Activated effector memory CD4-positive, alpha-beta T cell treated with Interleukin-2 at 50 U/mL for 16 hours (primary cell): ENCODE measurements at regions not wholly inside any gene's neighbourhood (a gene's known extent, or its start where the extent isn't known, plus 50 kb on each side); places are given as distances from the start of the nearest gene placed in this dataset.
"Not testable (repeated sequence)": the region's sequence is repeated elsewhere in the genome, so short reads cannot be mapped to it uniquely, and the experiment has no call there.

Experiments
- DNase-seq: peaks from one replicate; pipeline ENCODE4 v3.0.0-alpha.2; 2020

- no peak for DNase-seq
Measured at GRCh38 chr4:26181616-26182015, 139.2 kb upstream of the RBPJ start.

DNA sequence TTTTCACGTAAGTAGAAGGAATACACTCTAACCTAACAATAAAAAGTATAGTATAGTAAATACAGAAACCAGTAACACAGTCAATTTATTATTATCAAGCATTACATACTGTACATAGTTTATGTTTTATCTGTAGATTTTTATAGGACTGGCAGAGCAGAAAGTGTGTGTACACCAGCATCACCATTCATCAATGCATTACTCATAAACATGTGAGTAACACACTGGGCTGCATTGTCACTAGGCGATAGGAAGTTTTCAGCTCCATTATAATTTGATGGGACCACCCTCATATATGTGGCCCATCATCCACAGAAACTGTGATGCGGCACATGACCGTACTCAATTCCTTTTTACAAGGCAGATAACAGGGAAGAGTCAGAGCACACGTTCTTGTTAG lies 137.8 kb upstream of the RBPJ start:
- no peak for DNase-seq

- DNase-seq, result no peak
Measured at GRCh38 chr4:26185436-26185835, 135.4 kb upstream of the RBPJ start.

GRCh38 chr4:26191353-26191752 lies 129.5 kb upstream of the RBPJ start:
- no peak for DNase-seq

- DNase-seq, result no peak
Measured at GRCh38 chr4:26192899-26193869, 127.6 kb upstream of the RBPJ start.

DNA sequence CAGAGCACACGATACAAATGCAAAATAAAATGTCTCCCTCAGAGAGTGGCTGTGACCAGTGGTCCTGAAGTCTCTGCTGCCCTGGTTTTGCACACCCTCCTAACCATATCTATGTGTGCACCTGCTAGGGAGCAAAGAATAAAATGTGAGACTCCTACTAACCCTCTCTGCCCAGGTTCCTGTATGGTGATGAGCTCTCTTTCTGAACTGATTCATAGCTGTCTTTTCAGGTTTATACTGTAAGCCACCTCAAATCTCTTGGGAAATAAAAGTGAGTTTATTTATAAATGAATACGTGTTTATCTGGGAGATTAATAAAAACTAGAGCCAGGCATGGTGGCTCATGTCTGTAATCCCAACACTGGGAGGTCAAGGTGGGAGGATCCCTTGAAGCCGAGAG lies 126.0 kb upstream of the RBPJ start:
- no peak for DNase-seq

DNA sequence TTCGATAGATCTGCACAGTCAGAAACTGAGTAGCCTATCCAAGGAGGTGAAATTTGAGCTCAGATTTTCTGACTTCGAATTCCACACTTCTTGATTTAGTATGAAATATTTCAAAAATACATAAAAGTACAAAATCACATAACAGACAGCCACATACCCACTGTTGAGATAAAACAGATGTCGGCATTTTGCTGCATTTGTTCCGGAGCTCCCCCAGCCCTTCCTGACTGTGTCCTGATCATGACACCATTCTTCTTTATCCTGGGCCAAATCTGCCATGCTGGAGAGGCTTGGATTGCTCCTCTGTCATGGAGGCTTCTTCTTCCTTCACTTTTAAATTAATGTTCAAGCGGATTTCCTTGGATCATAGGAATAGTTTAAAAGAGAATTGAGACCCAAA lies 124.2 kb upstream of the RBPJ start:
- DNase-seq, result no peak

DNA sequence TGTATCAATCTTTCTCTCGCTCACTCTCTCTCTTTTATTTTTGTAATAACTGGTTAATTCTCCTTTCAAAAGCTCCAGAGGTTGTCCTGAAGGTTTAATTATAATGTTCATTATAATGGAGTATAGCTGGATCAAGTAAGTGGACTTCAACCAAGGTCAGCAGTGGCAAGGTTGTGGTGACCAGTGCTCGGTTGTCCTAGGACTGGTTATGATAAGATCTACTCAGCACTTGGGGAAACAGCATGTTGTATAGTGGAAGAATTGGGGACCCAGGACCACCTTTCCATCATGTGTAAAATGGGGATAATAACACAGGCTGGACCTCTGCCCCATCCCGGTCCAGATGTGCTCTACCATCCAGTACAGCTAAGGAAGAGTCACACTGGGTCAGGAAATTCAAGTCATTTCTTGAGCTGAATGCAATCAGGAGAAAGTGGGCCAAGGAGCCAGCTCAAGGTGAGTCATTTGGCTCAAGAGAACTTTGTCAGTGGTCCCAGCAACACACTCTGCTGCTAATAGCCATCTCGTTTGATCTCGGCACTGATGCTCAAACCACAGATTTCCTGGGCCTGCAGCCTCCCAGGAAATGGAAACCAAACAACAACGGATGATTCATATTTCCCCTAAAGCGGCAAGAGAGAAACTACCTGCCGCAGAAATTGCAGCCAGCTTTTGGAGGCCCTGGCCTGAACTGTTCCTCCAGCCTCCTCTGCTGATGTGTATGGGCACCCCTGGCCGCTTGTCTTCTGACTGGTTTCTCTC lies 123.6 kb upstream of the RBPJ start:
- peak; percentile 70 for DNase-seq

DNA sequence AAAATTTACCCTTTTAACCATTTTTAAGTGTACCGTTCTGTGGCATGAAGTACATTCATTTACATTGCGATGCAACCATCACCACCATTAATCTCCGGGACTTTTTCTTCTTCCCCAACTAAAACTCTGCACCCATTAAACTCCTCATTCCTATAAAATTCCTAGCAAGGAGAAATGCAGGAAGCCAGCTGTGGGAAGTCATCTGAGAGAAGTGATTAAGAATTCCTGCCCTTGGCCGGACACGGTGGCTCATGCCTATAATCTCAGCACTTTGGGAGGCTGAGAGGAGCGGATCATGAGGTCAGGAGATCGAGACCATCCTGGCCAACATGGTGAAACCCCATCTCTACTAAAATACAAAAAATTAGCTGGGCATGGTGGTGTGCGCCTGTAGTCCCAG lies 121.9 kb upstream of the RBPJ start:
- DNase-seq, result not testable (repeated sequence)

DNA sequence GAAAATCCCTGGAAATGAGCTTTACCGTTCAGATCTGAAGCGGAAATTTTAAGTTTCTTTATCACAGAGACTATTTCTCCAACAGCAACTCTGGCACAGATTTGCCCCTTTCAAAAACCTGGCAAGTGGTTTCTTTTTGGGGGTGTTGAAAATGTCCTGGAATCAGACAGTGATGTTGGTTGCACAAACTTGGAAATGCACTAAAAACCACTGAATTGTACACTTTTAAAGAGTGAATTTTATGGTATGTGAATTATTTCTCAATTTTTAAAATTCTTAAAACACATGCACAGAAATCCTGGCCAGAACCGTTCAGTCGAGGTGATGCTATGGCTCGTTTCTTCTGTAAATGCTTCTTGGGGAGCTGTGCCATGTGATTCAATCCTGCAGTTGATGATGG lies 121.2 kb upstream of the RBPJ start:
- DNase-seq, result no peak

DNA sequence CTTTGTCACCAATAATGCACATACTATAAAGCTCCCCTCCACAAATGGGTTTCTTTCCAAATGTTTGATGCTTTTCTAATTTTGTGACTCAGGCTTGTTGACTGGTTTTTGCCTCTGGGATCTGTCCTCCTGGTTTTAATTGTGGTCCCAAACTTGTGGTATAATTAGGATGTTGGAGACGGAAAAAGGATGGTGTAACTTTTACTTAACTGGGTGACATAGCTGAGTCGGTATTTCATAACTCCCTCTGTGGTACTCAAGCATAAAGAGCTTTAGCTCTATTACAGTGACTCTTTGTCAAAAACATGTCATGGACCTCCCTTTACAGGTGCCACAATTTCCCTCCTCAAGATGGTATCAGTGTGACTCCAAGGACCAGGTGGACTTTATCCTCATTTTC lies 119.7 kb upstream of the RBPJ start:
- DNase-seq, result no peak

- peak; percentile 19 for DNase-seq
Measured at GRCh38 chr4:26204249-26204825, 116.5 kb upstream of the RBPJ start.

DNA sequence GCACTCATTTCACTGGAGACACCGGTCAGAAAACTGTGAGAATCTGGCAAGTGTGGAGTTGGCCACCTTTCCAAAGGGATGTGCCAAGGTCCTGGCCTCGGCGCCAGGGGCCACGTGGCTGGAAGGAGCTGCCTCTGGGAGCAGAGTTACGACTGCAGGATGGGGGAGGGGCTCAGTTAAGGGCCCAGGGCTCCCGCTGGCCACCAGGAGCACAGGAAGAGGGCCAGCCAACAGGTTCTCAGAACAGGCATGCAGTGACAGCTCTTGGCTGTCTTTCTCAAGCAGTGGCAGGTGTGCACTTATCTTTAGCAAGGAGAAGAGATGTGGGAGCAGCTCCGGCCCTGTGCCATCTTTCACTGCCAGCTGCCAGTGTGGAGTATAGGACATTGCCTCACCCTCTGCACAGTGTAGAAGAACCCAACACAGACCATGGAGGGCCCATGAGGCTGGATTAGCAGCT lies 115.9 kb upstream of the RBPJ start:
- DNase-seq, result no peak

DNA sequence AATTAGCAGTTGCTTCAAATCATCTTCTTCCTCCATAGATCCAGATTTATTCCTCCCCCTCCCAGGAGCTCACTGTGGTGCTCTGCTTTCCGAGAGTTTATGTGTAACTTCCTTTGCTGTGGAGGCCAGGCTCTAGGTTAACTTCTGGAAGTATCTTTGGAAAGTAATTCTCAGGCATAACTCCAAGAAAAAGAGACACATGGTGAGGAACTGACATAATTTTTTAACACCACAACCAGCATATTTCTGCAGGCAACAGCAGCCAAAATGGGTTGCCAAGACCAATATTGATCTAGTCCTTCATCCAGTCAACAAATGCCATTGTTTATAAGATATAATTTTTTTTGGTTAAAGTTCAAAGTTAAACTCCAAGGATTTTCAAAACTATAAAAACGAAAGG lies 114.5 kb upstream of the RBPJ start:
- no peak for DNase-seq

DNA sequence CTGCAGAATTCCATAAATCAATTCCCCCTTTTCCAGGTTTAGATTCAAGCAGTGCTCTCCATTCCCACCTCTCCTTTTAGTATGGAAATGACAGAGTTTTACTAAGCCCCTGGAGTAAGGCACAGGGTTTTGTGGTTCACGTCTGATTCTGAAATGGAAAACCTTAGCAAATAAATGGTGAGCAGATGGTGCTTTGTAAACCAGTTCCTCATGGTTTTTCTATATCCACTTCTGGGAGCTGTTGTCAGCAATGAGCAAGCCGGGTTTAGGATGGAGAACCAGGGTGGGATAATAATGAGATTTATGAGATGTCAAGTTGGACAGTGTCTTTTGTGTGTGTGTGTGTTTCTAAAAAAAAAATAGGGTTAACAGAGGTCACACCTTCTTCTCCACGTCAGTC lies 113.8 kb upstream of the RBPJ start:
- DNase-seq, result no peak

DNA sequence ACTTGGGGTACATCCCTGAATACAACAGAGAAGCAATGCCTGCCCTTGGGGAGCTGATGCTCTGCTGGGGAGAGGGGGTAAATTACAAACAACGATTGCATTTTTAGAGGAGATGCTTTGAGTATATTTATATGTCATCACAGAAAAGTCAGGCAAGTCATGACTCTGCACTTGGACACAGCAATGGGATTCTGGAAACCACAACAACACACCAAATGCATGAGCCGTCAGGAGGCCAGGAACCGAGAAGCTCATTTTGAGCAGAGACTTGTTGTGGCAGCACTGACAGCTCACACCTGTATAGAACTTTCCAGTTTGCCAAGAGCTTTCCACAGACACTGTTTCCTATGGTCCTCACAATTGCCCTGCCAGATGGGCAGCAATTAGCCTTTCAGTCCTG lies 113.2 kb upstream of the RBPJ start:
- DNase-seq, result no peak

DNA sequence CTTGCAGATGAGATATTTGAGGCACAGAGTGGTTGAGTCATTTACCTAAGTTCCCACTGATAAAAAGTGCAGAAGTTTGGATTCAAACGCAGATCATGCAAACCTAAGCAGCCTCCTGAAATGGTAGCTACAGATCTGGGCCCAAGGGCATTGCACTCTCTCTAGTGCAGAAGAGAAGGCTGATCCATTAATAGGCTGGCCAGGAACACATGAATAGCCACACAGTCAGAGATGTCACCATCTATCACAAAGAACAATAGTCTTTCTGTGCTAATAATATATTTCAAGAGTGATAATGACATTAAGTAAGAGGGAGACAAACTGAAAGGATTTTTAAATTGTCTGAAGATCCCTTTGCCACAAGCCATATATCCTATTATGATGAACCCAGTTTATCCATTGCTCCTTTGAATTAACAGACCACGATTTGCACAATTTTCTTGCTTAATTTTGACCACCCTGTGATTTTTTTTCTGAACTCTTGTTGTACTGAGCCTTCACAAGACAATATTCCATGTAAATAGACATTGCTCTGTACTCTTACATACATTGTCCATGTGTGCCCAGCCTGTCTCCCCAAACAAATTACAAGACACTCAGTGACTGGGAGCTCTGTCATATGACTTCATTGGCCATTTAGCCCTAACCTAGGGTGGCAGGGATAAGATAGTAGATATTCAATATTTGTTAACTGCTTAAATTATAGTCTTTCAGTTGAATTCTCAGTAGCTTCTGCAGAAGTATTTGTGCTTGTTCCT lies 112.4 kb upstream of the RBPJ start:
- DNase-seq, result no peak

DNA sequence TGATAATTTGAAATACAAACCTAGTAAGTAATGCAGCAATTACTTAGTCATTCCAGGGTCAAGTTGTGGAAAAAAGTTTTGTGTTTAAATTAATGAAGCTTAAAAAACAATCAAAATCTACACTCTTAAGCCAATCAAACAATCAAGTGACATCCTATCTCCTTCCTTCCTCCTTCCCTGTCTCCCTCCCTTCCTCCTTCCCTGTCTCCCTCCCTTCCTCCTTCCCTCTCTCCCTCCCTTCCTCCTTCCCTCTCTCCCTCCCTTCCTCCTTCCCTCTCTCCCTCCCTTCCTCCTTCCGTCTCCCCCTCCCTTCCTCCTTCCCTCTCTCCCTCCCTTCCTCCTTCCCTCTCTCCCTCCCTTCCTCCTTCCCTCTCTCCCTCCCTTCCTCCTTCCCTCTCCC lies 111.4 kb upstream of the RBPJ start:
- DNase-seq, result not testable (repeated sequence)

GRCh38 chr4:26212528-26212927 lies 108.3 kb upstream of the RBPJ start:
- DNase-seq, result no peak

- DNase-seq, result no peak
Measured at GRCh38 chr4:26213317-26213716, 107.5 kb upstream of the RBPJ start.

DNA sequence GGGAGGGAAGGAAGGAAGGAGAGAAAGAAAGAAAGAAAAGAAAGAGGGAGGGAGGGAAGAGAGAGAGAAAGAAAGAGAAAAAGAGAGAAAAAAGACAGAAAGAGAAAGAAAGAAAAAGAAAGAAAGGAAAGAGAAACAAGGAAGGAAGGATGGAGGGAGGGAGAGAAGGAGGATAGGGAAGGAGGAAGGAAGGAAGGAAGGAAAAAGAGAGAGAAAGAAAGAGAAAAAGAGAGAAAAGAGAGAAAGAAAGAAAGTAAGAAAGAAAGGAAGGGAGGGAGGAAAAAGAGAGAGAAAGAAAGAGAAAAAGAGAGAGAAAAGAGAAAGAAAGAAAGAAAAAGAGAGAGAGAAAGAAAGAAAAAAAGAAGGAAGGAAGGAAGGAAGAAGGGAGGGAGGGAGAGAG lies 105.8 kb upstream of the RBPJ start:
- no peak for DNase-seq

GRCh38 chr4:26215725-26216124 lies 105.1 kb upstream of the RBPJ start:
- DNase-seq, result no peak

DNA sequence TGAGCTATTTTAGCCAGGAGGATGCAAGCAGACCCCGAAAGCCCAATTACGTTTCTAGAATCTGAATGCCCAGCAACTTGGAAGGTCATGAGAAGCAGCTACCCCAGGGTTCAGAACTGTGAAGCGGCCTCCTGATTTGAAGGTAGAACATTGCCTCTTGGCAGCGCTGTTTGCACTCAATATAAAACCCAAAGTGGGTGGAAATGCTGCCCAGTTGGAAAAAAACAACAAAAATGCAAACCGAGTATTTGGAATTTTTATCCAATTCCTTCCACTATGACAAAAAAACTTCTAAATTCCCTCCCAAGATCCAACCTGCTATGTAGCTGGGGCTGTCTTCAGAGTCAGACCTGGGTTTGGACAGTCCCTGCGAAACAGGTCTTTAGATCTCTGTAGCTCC lies 103.3 kb upstream of the RBPJ start:
- no peak for DNase-seq
